ENCODE measurements at regions not wholly inside any gene's neighbourhood (a gene's known extent, or its start where the extent isn't known, plus 50 kb on each side); places are given as distances from the start of the nearest gene placed in this dataset.
"Not testable (repeated sequence)": the region's sequence is repeated elsewhere in the genome, so short reads cannot be mapped to it uniquely, and the experiment has no call there.

- no peaks in the 10 kb centered on the region for H3K4me1 ChIP-seq (ENCODE audit: control insufficient read depth, insufficient read depth, low read length)
- RAD21 ChIA-PET (ENCODE audit: unreplicated experiment): no interaction called here
- SMC1A ChIA-PET (ENCODE audit: uncharacterized antibody, unreplicated experiment): no interaction called here
- no TSS peak for BruUV-seq (replicated peaks)
- in situ Hi-C loops (cut with MboI) (loop anchor here (25.0 kb wide), 1 partner anchor 1863 kb away; the partner anchor contains the start of gene DEFB116), intact Hi-C loops (cut with micrococcal nuclease; ENCODE audit: unreplicated experiment) (no loop called here)
- no peak for FAIRE-seq
- CTCF ChIA-PET: no interaction called here
- H3K79me2 ChIP-seq (ENCODE audit: control insufficient read depth, insufficient read depth, low read length): no peaks in the 10 kb centered on the region
- no peak for DNase-seq (ENCODE audit: low read depth, low spot score)
- H3K4me2 ChIP-seq (ENCODE audit: control insufficient read depth, insufficient read depth): no peak overlapping the region
- H3K27ac ChIP-seq (ENCODE audit: control insufficient read depth, insufficient read depth): no peak overlapping the region
- ATAC-seq: no peak
- POLR2A ChIA-PET: no interaction called here
- H3K4me3 ChIP-seq: no peak overlapping the region
- TF ChIP-seq NKRF (conservative IDR thresholded peaks at IDR 0.05) (no peak), PAX5 (IDR thresholded peaks at IDR 0.05; ENCODE audit: borderline replicate concordance, low read depth, low read length) (no peak), RCOR1 (conservative IDR thresholded peaks at IDR 0.05; ENCODE audit: low read depth, low read length) (no peak), CREB1 (IDR thresholded peaks at IDR 0.05; ENCODE audit: low read depth) (no peak)
- WGBS (ENCODE audit: insufficient coverage, insufficient replicate concordance, low lambda C conversion rate, missing lambda C conversion rate): 42% methylated on average over 23 of the region's 23 CpGs
- no peak overlapping the region for H2AFZ ChIP-seq (ENCODE audit: control insufficient read depth, low read depth, low read length)
- H3K27me3 ChIP-seq (replicated peaks in 1 of 2; ENCODE audit: control insufficient read depth in 2 of 2, insufficient read depth in 2 of 2, low read length in 1 of 2): no peaks in the 10 kb centered on the region
- H3K9me3 ChIP-seq (replicated peaks; ENCODE audit: control insufficient read depth, insufficient read depth, low read length): no peaks in the 10 kb centered on the region; the same call in 2 of the 3 replicates
- H3K36me3 ChIP-seq (ENCODE audit: control insufficient read depth in 2 of 2, insufficient read depth in 2 of 2, low read length in 1 of 2): no peaks in the 10 kb centered on the region
- H3K9ac ChIP-seq (ENCODE audit: control insufficient read depth, insufficient read depth, low read length): no peak overlapping the region
- no peaks in the 10 kb centered on the region for H4K20me1 ChIP-seq (ENCODE audit: control insufficient read depth, insufficient read depth)
These were observed 1808.5 kb upstream of the DEFB115 start for GRCh38 chr20:29448806-29449470.

- Histone ChIP-seq H3K27ac (ENCODE audit: control insufficient read depth, insufficient read depth) (no peak overlapping the region), H3K4me3 (no peak overlapping the region), H4K20me1 (ENCODE audit: control insufficient read depth, insufficient read depth) (no peaks in the 10 kb centered on the region), H3K9me3 (replicated peaks; ENCODE audit: control insufficient read depth, insufficient read depth, low read length) (no peaks in the 10 kb centered on the region; the same call in 2 of the 3 replicates), H3K4me2 (ENCODE audit: control insufficient read depth, insufficient read depth) (no peak overlapping the region), H2AFZ (ENCODE audit: control insufficient read depth, low read depth, low read length) (no peak overlapping the region), H3K4me1 (ENCODE audit: control insufficient read depth, insufficient read depth, low read length) (no peaks in the 10 kb centered on the region), H3K36me3 (ENCODE audit: control insufficient read depth in 2 of 2, insufficient read depth in 2 of 2, low read length in 1 of 2) (no peaks in the 10 kb centered on the region), H3K9ac (ENCODE audit: control insufficient read depth, insufficient read depth, low read length) (no peak overlapping the region), H3K79me2 (ENCODE audit: control insufficient read depth, insufficient read depth, low read length) (no peaks in the 10 kb centered on the region), H3K27me3 (replicated peaks in 1 of 2; ENCODE audit: control insufficient read depth in 2 of 2, insufficient read depth in 2 of 2, low read length in 1 of 2) (no peaks in the 10 kb centered on the region)
- ChIA-PET SMC1A (ENCODE audit: uncharacterized antibody, unreplicated experiment) (no interaction called here), CTCF (no interaction called here), POLR2A (no interaction called here), RAD21 (ENCODE audit: unreplicated experiment) (no interaction called here)
- intact Hi-C loops (cut with micrococcal nuclease; ENCODE audit: unreplicated experiment) (no loop called here), in situ Hi-C loops (cut with MboI) (no loop called here)
- 54% methylated on average over 7 of the region's 8 CpGs for WGBS (ENCODE audit: insufficient coverage, insufficient replicate concordance, low lambda C conversion rate, missing lambda C conversion rate)
- TF ChIP-seq IRF4 (IDR thresholded peaks at IDR 0.05; ENCODE audit: low read depth, low read length) (no peak), ZNF274 (IDR thresholded peaks at IDR 0.05; ENCODE audit: insufficient read depth, insufficient read length) (no peak), EP300 (IDR thresholded peaks at IDR 0.05; ENCODE audit: borderline replicate concordance in 1 of 2, control insufficient read depth in 1 of 2, low read depth in 2 of 2, low read length in 2 of 2) (no peak)
- ATAC-seq: no peak
- no TSS peak for BruUV-seq (replicated peaks)
- FAIRE-seq: no peak
- no peak for DNase-seq (ENCODE audit: low read depth, low spot score)
These were observed 1805.3 kb upstream of the DEFB115 start for GRCh38 chr20:29452186-29452585.

GRCh38 chr20:29456987-29457693 lies 1800.3 kb upstream of the DEFB115 start:
- FAIRE-seq; RAD21 ChIA-PET (ENCODE audit: unreplicated experiment); H3K4me3 ChIP-seq; H3K4me1 ChIP-seq (ENCODE audit: control insufficient read depth, insufficient read depth, low read length); H3K9ac ChIP-seq (ENCODE audit: control insufficient read depth, insufficient read depth, low read length); H4K20me1 ChIP-seq (ENCODE audit: control insufficient read depth, insufficient read depth); SMC1A ChIA-PET (ENCODE audit: uncharacterized antibody, unreplicated experiment); H2AFZ ChIP-seq (ENCODE audit: control insufficient read depth, low read depth, low read length); DNase-seq (ENCODE audit: low read depth, low spot score); POLR2A ChIA-PET; BruUV-seq (replicated peaks); H3K27ac ChIP-seq (ENCODE audit: control insufficient read depth, insufficient read depth); H3K27me3 ChIP-seq (replicated peaks in 1 of 2; ENCODE audit: control insufficient read depth in 2 of 2, insufficient read depth in 2 of 2, low read length in 1 of 2); H3K4me2 ChIP-seq (ENCODE audit: control insufficient read depth, insufficient read depth); ATAC-seq; H3K79me2 ChIP-seq (ENCODE audit: control insufficient read depth, insufficient read depth, low read length); CTCF ChIA-PET; H3K36me3 ChIP-seq (ENCODE audit: control insufficient read depth in 2 of 2, insufficient read depth in 2 of 2, low read length in 1 of 2); in situ Hi-C loops (cut with MboI); H3K9me3 ChIP-seq (replicated peaks; ENCODE audit: control insufficient read depth, insufficient read depth, low read length); intact Hi-C loops (cut with micrococcal nuclease; ENCODE audit: unreplicated experiment): not testable (repeated sequence)
- WGBS (ENCODE audit: insufficient coverage, insufficient replicate concordance, low lambda C conversion rate, missing lambda C conversion rate): 21% methylated on average over 7 of the region's 7 CpGs

All from GM12878 (cell line).